H9 (cell line): ENCODE measurements at regions not wholly inside any gene's neighbourhood (a gene's known extent, or its start where the extent isn't known, plus 50 kb on each side); places are given as distances from the start of the nearest gene placed in this dataset.

Experiments
- DNase-seq: peaks from one replicate; pipeline ENCODE4 v3.0.0-alpha.2; 2017
- H2AFZ ChIP-seq: one replicate; pipeline ENCODE4 v1.6.1; 2013; ENCODE audit warnings: mild to moderate bottlenecking, low read length, control low read depth, moderate library complexity
- H2AK5ac ChIP-seq: 2 replicates; pipeline ENCODE4 v1.6.1; 2013; ENCODE audit warnings: low read length, control low read depth, mixed read lengths; ENCODE audit not compliant: insufficient read length
- H2BK120ac ChIP-seq: one replicate; pipeline ENCODE4 v1.6.1; 2013; ENCODE audit warnings: low read depth, mild to moderate bottlenecking, low read length, control low read depth, inconsistent platforms; ENCODE audit not compliant: poor library complexity, severe bottlenecking
- H2BK12ac ChIP-seq: 2 replicates; pipeline ENCODE4 v1.6.1; 2013; ENCODE audit warnings: low read length, control low read depth, mixed read lengths, low read depth; ENCODE audit not compliant: insufficient read length
- H2BK15ac ChIP-seq: 2 replicates; pipeline ENCODE4 v1.6.1; 2013; ENCODE audit warnings: low read depth, low read length, control low read depth
- H2BK20ac ChIP-seq: one replicate; pipeline ENCODE4 v1.6.1; 2013; ENCODE audit warnings: low read depth, mild to moderate bottlenecking, low read length, control low read depth, inconsistent platforms; ENCODE audit not compliant: poor library complexity, severe bottlenecking
- H2BK5ac ChIP-seq: 2 replicates; pipeline ENCODE4 v1.6.1; 2013; ENCODE audit warnings: low read length, control low read depth, mixed read lengths; ENCODE audit not compliant: insufficient read length
- H3K14ac ChIP-seq: 2 replicates; pipeline ENCODE4 v1.6.1; 2013; ENCODE audit warnings: low read length, control low read depth; ENCODE audit not compliant: insufficient read depth
- H3K18ac ChIP-seq: 2 replicates; pipeline ENCODE4 v1.6.1; 2013; ENCODE audit warnings: low read depth, mild to moderate bottlenecking, mixed read lengths, low read length, control low read depth; ENCODE audit not compliant: insufficient read length
- H3K23ac ChIP-seq: 2 replicates; pipeline ENCODE4 v1.6.1; 2013; ENCODE audit warnings: low read length, control low read depth, mixed read lengths, low read depth; ENCODE audit not compliant: insufficient read length
- H3K23me2 ChIP-seq: 2 replicates; pipeline ENCODE4 v1.6.1; 2013; ENCODE audit warnings: low read depth, mild to moderate bottlenecking, mixed read lengths, low read length, control low read depth; ENCODE audit not compliant: insufficient read length, poor library complexity, severe bottlenecking
- H3K27ac ChIP-seq: 2 replicates; pipeline ENCODE4 v1.5.1; 2013; ENCODE audit warnings: low read length, control low read depth, mixed read lengths, low read depth; ENCODE audit not compliant: insufficient read length
- H3K27me3 ChIP-seq: 2 replicates; pipeline ENCODE4 v1.6.1; 2013; ENCODE audit warnings: low read length, control low read depth, inconsistent platforms; ENCODE audit not compliant: insufficient read depth
- H3K4ac ChIP-seq: 2 replicates; pipeline ENCODE4 v1.6.1; 2013; ENCODE audit warnings: low read depth, mild to moderate bottlenecking, control low read depth, inconsistent platforms, low read length, moderate library complexity
- H3K4me1 ChIP-seq: 2 replicates; pipeline ENCODE4 v1.6.1; 2013; ENCODE audit warnings: low read length, control low read depth, inconsistent platforms; ENCODE audit not compliant: insufficient read depth
- H3K4me2 ChIP-seq: 2 replicates; pipeline ENCODE4 v1.6.1; 2013; ENCODE audit warnings: low read length, control low read depth, mixed read lengths; ENCODE audit not compliant: insufficient read length, insufficient read depth
- H3K56ac ChIP-seq: 2 replicates; pipeline ENCODE4 v1.6.1; 2013; ENCODE audit warnings: low read depth, mild to moderate bottlenecking, mixed read lengths, low read length, control low read depth; ENCODE audit not compliant: insufficient read length
- H3K79me1 ChIP-seq: 2 replicates; pipeline ENCODE4 v1.6.1; 2013; ENCODE audit warnings: low read depth, mild to moderate bottlenecking, moderate library complexity, low read length, control low read depth, inconsistent platforms; ENCODE audit not compliant: insufficient read depth, poor library complexity, severe bottlenecking
- H3K79me2 ChIP-seq: 2 replicates; pipeline ENCODE4 v1.6.1; 2013; ENCODE audit warnings: low read length, control low read depth, inconsistent platforms; ENCODE audit not compliant: insufficient read depth
- H3K9ac ChIP-seq: 2 replicates; pipeline ENCODE4 v1.6.1; 2013; ENCODE audit warnings: low read length, control low read depth, mixed read lengths; ENCODE audit not compliant: insufficient read length; ENCODE audit errors: extremely low read depth
- H3K9me3 ChIP-seq: one replicate; pipeline ENCODE4 v1.6.1; 2013; ENCODE audit warnings: low read depth, low read length, inconsistent platforms; ENCODE audit not compliant: control insufficient read depth
- H3T11ph ChIP-seq: one replicate; pipeline ENCODE4 v1.6.1; 2013; ENCODE audit warnings: mild to moderate bottlenecking, low read length, control low read depth, inconsistent platforms
- H4K20me1 ChIP-seq: one replicate; pipeline ENCODE4 v1.6.1; 2013; ENCODE audit not compliant: control insufficient read depth, insufficient read length, insufficient read depth
- H4K5ac ChIP-seq: 2 replicates; pipeline ENCODE4 v1.6.1; 2013; ENCODE audit warnings: low read depth, mild to moderate bottlenecking, mixed read lengths, low read length, control low read depth; ENCODE audit not compliant: insufficient read length
- H4K8ac ChIP-seq: replicated peaks from 2 replicates; pipeline ENCODE4 v1.6.1; 2013; ENCODE audit warnings: low read length, control low read depth, mixed read lengths, low read depth; ENCODE audit not compliant: insufficient read length
- H4K91ac ChIP-seq: 2 replicates; pipeline ENCODE4 v1.6.1; 2013; ENCODE audit warnings: low read depth, mild to moderate bottlenecking, moderate library complexity, mixed read lengths, low read length, control low read depth; ENCODE audit not compliant: insufficient read length
- H3K27ac Mint-ChIP-seq, 3 experiments: 2 replicates in 2 of 3; 3 replicates in 1 of 3; pipeline ENCODE4 v1.8.0; 2020 to 2021; ENCODE audit warnings: mixed read lengths in 3 of 3, mild to moderate bottlenecking in 1 of 3, moderate library complexity in 1 of 3
- H3K27me3 Mint-ChIP-seq: 2 replicates; pipeline ENCODE4 v1.8.0; 2021; ENCODE audit warnings: low read depth, mild to moderate bottlenecking, moderate library complexity, mixed read lengths
- H3K36me3 Mint-ChIP-seq, 3 experiments: 2 replicates in 2 of 3; 3 replicates in 1 of 3; pipeline ENCODE4 v1.8.0; 2020 to 2021; ENCODE audit warnings: low read depth in 3 of 3, mixed read lengths in 3 of 3; ENCODE audit not compliant: insufficient read depth in 1 of 3
- H3K4me1 Mint-ChIP-seq, 2 experiments: 2 replicates each; pipeline ENCODE4 v1.8.0; 2020; ENCODE audit warnings: mixed read lengths in 2 of 2
- H3K4me3 Mint-ChIP-seq, 2 experiments: 2 replicates in 1 of 2; 3 replicates in 1 of 2; pipeline ENCODE4 v1.8.0; 2020 to 2021; ENCODE audit warnings: mild to moderate bottlenecking in 2 of 2, mixed read lengths in 2 of 2, moderate library complexity in 1 of 2
- H3K9me3 Mint-ChIP-seq, 2 experiments: 2 replicates in 1 of 2; 3 replicates in 1 of 2; pipeline ENCODE4 v1.8.0; 2020; ENCODE audit warnings: mild to moderate bottlenecking in 2 of 2, mixed read lengths in 2 of 2, moderate library complexity in 1 of 2
- WGBS: extraction: QIAGEN DNeasy Blood & Tissue Kit; methylation state at CpG from one replicate; pipeline ENCODE4 v1.1.7; 2013; ENCODE audit warnings: missing lambda C conversion rate, low lambda C conversion rate, mixed read lengths; ENCODE audit not compliant: insufficient read length; ENCODE audit errors: extremely low coverage; 5-methylcytosine and 5-hydroxymethylcytosine counted together
- TF ChIP-seq, protein P1 (sequence below): fragments of 200-600 bp; sonication (generic); conservative IDR thresholded peaks from 3 replicates; pipeline ENCODE4 v1.8.0; 2021; ENCODE audit warnings: antibody characterized with exemption, mild to moderate bottlenecking

DNA sequence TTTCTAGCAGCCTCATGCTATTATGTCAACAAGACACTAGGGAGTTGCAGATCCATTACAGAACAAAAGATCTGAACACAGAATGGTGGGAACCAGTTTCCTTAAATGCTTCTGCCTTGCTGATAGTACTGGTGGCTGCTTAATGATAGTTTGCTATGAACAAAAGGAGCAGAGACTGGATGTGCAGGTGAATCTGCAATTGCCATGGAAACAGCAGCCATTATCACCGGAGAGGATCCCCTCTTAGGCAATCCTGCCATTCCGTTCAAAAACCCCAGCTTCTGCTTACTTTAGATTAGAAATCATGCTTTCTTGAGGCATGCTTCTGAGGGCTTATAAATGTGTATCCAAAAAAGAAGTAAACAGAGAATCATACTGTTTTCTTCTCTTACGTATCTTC, 80.0 kb upstream of the PRKAR2B start:
- Histone ChIP-seq H4K8ac (no peak overlapping the region), H3K4me1 (peaks cover 6% of the 10 kb centered on the region; the same call in 1 of the 2 replicates), H3K27ac (no peak overlapping the region), H2AK5ac (no peak overlapping the region), H3T11ph (no peak overlapping the region), H4K20me1 (no peaks in the 10 kb centered on the region), H4K91ac (no peak overlapping the region), H3K4ac (no peak overlapping the region), H3K79me2 (no peaks in the 10 kb centered on the region), H4K5ac (no peak overlapping the region), H2BK120ac (no peak overlapping the region), H3K9ac (no peak overlapping the region), H3K9me3 (no peaks in the 10 kb centered on the region), H2AFZ (no peak overlapping the region), H3K4me2 (no peak overlapping the region), H3K23ac (no peak overlapping the region), H2BK15ac (no peak overlapping the region), H3K27me3 (no peaks in the 10 kb centered on the region), H2BK12ac (no peak overlapping the region), H2BK5ac (no peak overlapping the region), H3K14ac (no peak overlapping the region), H3K79me1 (no peaks in the 10 kb centered on the region), H3K56ac (no peak overlapping the region), H3K23me2 (no peaks in the 10 kb centered on the region), H3K18ac (no peak overlapping the region), H2BK20ac (no peak overlapping the region)
- TF ChIP-seq, protein P1, sequence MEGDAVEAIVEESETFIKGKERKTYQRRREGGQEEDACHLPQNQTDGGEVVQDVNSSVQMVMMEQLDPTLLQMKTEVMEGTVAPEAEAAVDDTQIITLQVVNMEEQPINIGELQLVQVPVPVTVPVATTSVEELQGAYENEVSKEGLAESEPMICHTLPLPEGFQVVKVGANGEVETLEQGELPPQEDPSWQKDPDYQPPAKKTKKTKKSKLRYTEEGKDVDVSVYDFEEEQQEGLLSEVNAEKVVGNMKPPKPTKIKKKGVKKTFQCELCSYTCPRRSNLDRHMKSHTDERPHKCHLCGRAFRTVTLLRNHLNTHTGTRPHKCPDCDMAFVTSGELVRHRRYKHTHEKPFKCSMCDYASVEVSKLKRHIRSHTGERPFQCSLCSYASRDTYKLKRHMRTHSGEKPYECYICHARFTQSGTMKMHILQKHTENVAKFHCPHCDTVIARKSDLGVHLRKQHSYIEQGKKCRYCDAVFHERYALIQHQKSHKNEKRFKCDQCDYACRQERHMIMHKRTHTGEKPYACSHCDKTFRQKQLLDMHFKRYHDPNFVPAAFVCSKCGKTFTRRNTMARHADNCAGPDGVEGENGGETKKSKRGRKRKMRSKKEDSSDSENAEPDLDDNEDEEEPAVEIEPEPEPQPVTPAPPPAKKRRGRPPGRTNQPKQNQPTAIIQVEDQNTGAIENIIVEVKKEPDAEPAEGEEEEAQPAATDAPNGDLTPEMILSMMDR = no peak
- H3K36me3 Mint-ChIP-seq = peaks cover 0 to 2% (median 0%) of the 10 kb centered on the region in 3 experiments; a peak in 1 of 7 replicates
- no peak for DNase-seq
- peaks cover 43% of the 10 kb centered on the region in 2 experiments for H3K4me1 Mint-ChIP-seq
- peaks cover 0 to 2% of the 10 kb centered on the region in 2 experiments; a peak in 2 of 5 replicates for H3K9me3 Mint-ChIP-seq
- no peak overlapping the region for H3K4me3 Mint-ChIP-seq
- H3K27me3 Mint-ChIP-seq = no peaks in the 10 kb centered on the region
- no CpG with 5 or more reads among the region's 3 CpGs for WGBS
- no peak overlapping the region for H3K27ac Mint-ChIP-seq
